ENCODE measurements at regions not wholly inside any gene's neighbourhood (a gene's known extent, or its start where the extent isn't known, plus 50 kb on each side); places are given as distances from the start of the nearest gene placed in this dataset.

DNA sequence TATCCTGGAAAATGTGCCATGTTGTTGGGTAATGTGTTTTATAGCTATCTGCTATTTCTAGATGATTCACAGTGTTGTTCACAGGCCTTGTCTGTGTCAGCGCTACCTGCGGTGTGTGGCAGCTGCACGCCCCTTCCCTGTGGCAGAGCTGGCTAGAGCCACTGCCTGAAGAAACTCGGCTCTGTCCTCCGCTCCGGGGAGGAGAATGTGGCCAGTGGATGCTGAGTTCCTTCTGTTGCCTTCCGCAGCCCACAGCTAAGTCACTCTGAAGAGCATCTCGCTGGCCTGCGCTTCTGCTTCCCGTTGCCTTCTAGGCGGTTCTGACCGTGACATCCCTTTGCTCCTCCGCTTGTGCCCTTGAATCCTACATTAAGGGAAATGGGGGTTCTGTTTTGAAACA lies 135.1 kb downstream of the PLG start:
- TF ChIP-seq, protein P1, sequence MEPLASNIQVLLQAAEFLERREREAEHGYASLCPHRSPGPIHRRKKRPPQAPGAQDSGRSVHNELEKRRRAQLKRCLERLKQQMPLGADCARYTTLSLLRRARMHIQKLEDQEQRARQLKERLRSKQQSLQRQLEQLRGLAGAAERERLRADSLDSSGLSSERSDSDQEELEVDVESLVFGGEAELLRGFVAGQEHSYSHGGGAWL (CRISPR knock-in tag; IDR thresholded peaks at IDR 0.05) = no peak
- Histone ChIP-seq H3K9me3 (ENCODE audit: low read length) (no peaks in the 10 kb centered on the region), H3K27ac (ENCODE audit: extremely low read length, insufficient read depth, low read length) (no peak overlapping the region), H3K4me1 (ENCODE audit: insufficient read depth, low read length) (no peaks in the 10 kb centered on the region), H2AFZ (ENCODE audit: low read length) (no peak overlapping the region), H3K27me3 (ENCODE audit: control insufficient read depth in 1 of 2, insufficient read depth in 2 of 2, low read length in 2 of 2) (peaks cover 0 to 9% of the 10 kb centered on the region in 2 experiments; a peak in 2 of 5 replicates), H3K9ac (ENCODE audit: insufficient read depth, low read depth, low read length) (no peak overlapping the region), H3K36me3 (replicated peaks in 1 of 2; ENCODE audit: control insufficient read depth in 1 of 2, insufficient read depth in 2 of 2, low read length in 2 of 2) (no peaks in the 10 kb centered on the region), H4K20me1 (ENCODE audit: insufficient read depth, low read length) (no peaks in the 10 kb centered on the region), H3K4me2 (ENCODE audit: low read depth, low read length) (no peak overlapping the region), H3K4me3 (replicated peaks in 1 of 3; ENCODE audit: insufficient read depth in 1 of 3, low read depth in 2 of 3, low read length in 3 of 3) (no peak overlapping the region), H3K79me2 (ENCODE audit: insufficient read depth, low read length) (no peaks in the 10 kb centered on the region)
- in situ Hi-C loops (cut with HindIII; ENCODE audit: extremely low pct_ligation_motif_present, low pct_unique_long_range_greater_than_20kb) = no loop called here
- POLR2A ChIA-PET = no interaction called here
- no TSS peak for BruUV-seq (replicated peaks)
- 66% methylated on average over 13 of the region's 13 CpGs for WGBS (ENCODE audit: low lambda C conversion rate)
- no peak for DNase-seq (ENCODE audit: low spot score)
- ATAC-seq = no peak; the same call in 2 of the 3 replicates
- no peak for FAIRE-seq
- intact Hi-C loops (cut with micrococcal nuclease; ENCODE audit: unreplicated experiment) = no loop called here
- CTCF ChIA-PET (ENCODE audit: low intra/inter-chr PET ratio, low total read pairs) = no interaction called here

DNA sequence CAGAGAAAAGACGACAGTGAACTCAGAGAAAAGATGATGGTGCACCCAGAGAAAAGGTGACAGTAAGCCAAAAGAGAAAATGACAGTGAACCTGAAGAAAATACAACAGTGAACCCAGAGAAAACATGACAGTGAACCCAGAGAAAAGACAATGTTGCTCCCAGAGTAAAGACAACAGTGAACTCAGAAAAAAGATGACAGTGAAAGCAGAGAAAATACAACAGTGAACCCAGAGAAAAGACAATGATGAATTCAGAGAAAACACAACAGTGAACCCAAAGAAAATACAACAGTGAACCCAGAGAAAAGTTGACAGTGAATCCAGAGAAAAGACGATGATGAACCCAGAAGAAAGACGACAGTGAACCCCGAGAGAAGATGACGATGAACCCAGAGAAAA lies 140.5 kb upstream of the MAP3K4 start:
- Histone ChIP-seq H3K9me3 (ENCODE audit: low read length) (no peaks in the 10 kb centered on the region), H3K36me3 (replicated peaks in 1 of 2; ENCODE audit: control insufficient read depth in 1 of 2, insufficient read depth in 2 of 2, low read length in 2 of 2) (no peaks in the 10 kb centered on the region), H3K27me3 (ENCODE audit: control insufficient read depth in 1 of 2, insufficient read depth in 2 of 2, low read length in 2 of 2) (no peaks in the 10 kb centered on the region; a peak in 1 of 5 replicates), H3K4me2 (ENCODE audit: low read depth, low read length) (no peak overlapping the region), H3K4me3 (replicated peaks in 1 of 3; ENCODE audit: insufficient read depth in 1 of 3, low read depth in 2 of 3, low read length in 3 of 3) (no peak overlapping the region), H4K20me1 (ENCODE audit: insufficient read depth, low read length) (no peaks in the 10 kb centered on the region), H3K4me1 (ENCODE audit: insufficient read depth, low read length) (no peaks in the 10 kb centered on the region), H3K27ac (ENCODE audit: extremely low read length, insufficient read depth, low read length) (no peak overlapping the region), H3K9ac (ENCODE audit: insufficient read depth, low read depth, low read length) (no peak overlapping the region), H3K79me2 (ENCODE audit: insufficient read depth, low read length) (no peaks in the 10 kb centered on the region), H2AFZ (ENCODE audit: low read length) (no peak overlapping the region)
- BruUV-seq (replicated peaks) = no TSS peak
- ATAC-seq (no peak), FAIRE-seq (no peak), DNase-seq (ENCODE audit: low spot score) (no peak)
- ChIA-PET POLR2A (no interaction called here), CTCF (ENCODE audit: low intra/inter-chr PET ratio, low total read pairs) (no interaction called here)
- WGBS (ENCODE audit: low lambda C conversion rate) = 2% methylated on average over 5 of the region's 5 CpGs
- in situ Hi-C loops (cut with HindIII; ENCODE audit: extremely low pct_ligation_motif_present, low pct_unique_long_range_greater_than_20kb) (no loop called here), intact Hi-C loops (cut with micrococcal nuclease; ENCODE audit: unreplicated experiment) (no loop called here)
- TF ChIP-seq HNRNPH1 (optimal IDR thresholded peaks at IDR 0.05; ENCODE audit: low read depth, low read length) (no peak), ZNF776 (CRISPR knock-in tag; IDR thresholded peaks at IDR 0.05) (no peak), NAIF1 (CRISPR knock-in tag; IDR thresholded peaks at IDR 0.05; ENCODE audit: borderline replicate concordance) (no peak), ZNF34 (CRISPR knock-in tag; IDR thresholded peaks at IDR 0.05; ENCODE audit: borderline replicate concordance) (no peak), RBAK (CRISPR knock-in tag; IDR thresholded peaks at IDR 0.05) (no peak), SRY (CRISPR knock-in tag; IDR thresholded peaks at IDR 0.05) (no peak), HMG20B (CRISPR knock-in tag; conservative IDR thresholded peaks at IDR 0.05) (no peak), MAFG (CRISPR knock-in tag; IDR thresholded peaks at IDR 0.05) (no peak), TAF1 (CRISPR knock-in tag; IDR thresholded peaks at IDR 0.05) (no peak), ZNF878 (CRISPR knock-in tag; IDR thresholded peaks at IDR 0.05) (no peak), ZNF790 (CRISPR knock-in tag; IDR thresholded peaks at IDR 0.05; ENCODE audit: borderline replicate concordance) (no peak)
- TF ChIP-seq, protein P2, sequence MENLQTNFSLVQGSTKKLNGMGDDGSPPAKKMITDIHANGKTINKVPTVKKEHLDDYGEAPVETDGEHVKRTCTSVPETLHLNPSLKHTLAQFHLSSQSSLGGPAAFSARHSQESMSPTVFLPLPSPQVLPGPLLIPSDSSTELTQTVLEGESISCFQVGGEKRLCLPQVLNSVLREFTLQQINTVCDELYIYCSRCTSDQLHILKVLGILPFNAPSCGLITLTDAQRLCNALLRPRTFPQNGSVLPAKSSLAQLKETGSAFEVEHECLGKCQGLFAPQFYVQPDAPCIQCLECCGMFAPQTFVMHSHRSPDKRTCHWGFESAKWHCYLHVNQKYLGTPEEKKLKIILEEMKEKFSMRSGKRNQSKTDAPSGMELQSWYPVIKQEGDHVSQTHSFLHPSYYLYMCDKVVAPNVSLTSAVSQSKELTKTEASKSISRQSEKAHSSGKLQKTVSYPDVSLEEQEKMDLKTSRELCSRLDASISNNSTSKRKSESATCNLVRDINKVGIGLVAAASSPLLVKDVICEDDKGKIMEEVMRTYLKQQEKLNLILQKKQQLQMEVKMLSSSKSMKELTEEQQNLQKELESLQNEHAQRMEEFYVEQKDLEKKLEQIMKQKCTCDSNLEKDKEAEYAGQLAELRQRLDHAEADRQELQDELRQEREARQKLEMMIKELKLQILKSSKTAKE (CRISPR knock-in tag; IDR thresholded peaks at IDR 0.05; ENCODE audit: borderline replicate concordance) = no peak
- TF ChIP-seq, protein P3, sequence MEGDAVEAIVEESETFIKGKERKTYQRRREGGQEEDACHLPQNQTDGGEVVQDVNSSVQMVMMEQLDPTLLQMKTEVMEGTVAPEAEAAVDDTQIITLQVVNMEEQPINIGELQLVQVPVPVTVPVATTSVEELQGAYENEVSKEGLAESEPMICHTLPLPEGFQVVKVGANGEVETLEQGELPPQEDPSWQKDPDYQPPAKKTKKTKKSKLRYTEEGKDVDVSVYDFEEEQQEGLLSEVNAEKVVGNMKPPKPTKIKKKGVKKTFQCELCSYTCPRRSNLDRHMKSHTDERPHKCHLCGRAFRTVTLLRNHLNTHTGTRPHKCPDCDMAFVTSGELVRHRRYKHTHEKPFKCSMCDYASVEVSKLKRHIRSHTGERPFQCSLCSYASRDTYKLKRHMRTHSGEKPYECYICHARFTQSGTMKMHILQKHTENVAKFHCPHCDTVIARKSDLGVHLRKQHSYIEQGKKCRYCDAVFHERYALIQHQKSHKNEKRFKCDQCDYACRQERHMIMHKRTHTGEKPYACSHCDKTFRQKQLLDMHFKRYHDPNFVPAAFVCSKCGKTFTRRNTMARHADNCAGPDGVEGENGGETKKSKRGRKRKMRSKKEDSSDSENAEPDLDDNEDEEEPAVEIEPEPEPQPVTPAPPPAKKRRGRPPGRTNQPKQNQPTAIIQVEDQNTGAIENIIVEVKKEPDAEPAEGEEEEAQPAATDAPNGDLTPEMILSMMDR (CRISPR knock-in tag; IDR thresholded peaks at IDR 0.05) = no peak

All from HepG2 (cell line).